Stimulated activated CD8-positive, alpha-beta memory T cell treated with anti-CD3 and anti-CD28 coated beads, Interleukin-12 subunit alpha, Interleukin-12 subunit beta, amount 100 ng/mL, for 4 hours (primary cell): ENCODE measurements at regions not wholly inside any gene's neighbourhood (a gene's known extent, or its start where the extent isn't known, plus 50 kb on each side); places are given as distances from the start of the nearest gene placed in this dataset.
"Not testable (repeated sequence)": the region's sequence is repeated elsewhere in the genome, so short reads cannot be mapped to it uniquely, and the experiment has no call there.

ENCODE experiments used
- DNase-seq: peaks from one replicate; pipeline ENCODE4 v3.0.0-alpha.2; 2020; ENCODE audit warnings: low read depth

- no peak for DNase-seq
Observed at GRCh38 chr4:138798404-138798803, 217.2 kb upstream of the NOCT start.

GRCh38 chr4:138797646-138798045 is 217.9 kb upstream of the NOCT start:
- no peak for DNase-seq

DNA sequence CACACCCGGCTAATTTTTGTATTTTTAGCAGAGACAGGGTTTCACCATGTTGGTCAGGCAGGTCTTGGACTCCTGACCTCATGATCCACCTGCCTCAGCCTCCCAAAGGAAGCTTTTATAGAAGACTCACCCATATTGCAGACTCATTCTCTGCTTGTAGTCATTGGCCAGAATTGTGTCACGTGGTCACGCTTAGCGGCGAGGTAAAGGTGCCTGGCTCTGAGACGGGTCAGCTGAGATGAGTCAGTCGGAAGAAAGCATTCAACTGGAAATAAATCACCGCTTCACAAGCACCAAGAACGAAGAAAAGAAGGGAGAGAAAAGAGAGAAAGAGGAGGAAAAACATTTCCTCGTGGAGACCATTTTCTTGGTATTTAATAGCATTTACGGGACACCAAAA is 218.8 kb upstream of the NOCT start:
- DNase-seq: no peak

GRCh38 chr4:138790706-138791340 is 224.8 kb upstream of the NOCT start:
- DNase-seq: no peak

- no peak for DNase-seq
Observed at GRCh38 chr4:138789796-138790195, 225.8 kb upstream of the NOCT start.

GRCh38 chr4:138788857-138789256 is 226.7 kb upstream of the NOCT start:
- no peak for DNase-seq

DNA sequence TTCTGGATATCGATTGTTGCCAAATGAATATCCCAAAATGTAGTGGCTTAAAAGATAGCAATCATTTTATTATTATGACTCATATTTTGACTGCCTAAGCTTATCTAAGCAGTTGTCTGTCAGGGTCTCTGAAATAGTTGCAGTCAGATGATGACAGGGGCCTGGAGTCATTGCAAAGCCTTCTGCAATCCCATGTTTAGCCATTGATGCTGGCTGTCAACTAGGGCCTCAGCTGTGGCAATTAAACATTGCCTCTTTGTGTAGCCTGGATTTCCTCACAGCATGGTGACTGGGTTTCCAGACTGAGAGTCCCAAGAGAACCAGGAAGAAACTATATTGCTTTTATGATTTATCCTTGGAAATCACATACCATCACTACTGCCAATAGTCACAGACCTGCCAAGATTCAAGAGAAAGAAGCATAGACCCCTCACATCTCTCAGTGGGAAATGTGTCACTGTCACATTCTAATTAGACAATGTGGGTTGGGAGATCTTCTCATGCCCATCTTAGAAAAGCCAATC is 227.3 kb upstream of the NOCT start:
- DNase-seq: no peak

- not testable (repeated sequence) for DNase-seq
Observed at GRCh38 chr4:138779761-138780160, 235.8 kb upstream of the NOCT start.

- DNase-seq: no peak
Observed at GRCh38 chr4:138775890-138776289, 239.7 kb upstream of the NOCT start.

DNA sequence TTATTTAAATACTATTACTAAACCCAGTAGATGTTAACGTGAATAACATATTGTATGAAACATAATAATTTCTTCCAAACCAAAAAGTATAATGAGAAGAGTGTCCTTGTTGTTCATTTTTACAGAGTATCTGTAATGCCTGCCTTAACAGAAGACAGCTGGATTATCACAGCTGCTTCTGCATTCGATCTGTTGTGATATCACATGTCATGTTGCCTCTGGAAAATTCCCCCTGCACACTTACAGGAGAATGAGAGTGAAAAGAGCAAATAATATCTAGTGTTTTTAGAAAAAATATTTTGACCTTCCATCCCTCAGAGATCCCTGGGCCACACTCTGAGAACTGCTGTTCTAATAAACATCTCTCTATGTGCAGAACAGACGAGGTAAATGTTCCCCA is 240.1 kb upstream of the NOCT start:
- no peak for DNase-seq

DNA sequence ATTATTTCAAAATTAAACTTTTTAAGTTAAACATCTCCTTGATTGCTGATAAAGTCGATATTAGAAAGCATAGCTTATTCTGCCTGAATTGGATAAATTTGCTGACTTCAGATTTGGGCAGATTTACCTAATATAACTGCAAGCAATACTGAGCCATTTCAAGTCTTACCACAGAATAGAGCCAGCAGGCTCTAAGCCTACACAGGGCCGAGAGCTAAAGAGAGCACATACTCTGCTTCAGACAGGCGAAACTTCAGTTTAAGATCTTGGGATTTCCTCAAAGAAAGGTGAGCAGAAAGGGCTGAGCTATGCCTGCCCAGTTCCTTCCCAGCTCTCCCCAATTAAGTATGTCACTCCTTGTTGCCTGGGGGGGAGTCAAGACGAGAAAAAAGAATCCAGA is 240.6 kb upstream of the NOCT start:
- DNase-seq: no peak

DNA sequence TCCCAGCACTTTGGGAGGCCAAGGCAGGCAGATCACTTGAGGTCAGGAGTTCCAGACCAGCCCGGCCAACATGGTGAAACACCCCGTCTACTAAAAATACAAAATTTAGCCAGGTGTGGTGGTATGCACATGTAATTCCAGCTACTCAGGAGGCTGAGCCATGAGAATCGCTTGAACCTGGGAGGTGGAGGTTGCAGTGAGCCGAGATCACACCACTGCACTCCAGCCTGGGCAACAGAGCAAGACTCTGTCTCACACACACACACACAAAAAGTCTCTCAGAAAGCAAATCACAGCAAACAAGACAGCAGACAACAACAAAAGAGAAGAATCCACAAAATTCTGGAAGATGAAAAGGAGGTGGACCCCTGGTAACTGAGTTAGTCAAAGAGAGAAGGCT is 241.5 kb upstream of the NOCT start:
- DNase-seq: not testable (repeated sequence)

- no peak for DNase-seq
Observed at GRCh38 chr4:138773321-138773720, 242.3 kb upstream of the NOCT start.

DNA sequence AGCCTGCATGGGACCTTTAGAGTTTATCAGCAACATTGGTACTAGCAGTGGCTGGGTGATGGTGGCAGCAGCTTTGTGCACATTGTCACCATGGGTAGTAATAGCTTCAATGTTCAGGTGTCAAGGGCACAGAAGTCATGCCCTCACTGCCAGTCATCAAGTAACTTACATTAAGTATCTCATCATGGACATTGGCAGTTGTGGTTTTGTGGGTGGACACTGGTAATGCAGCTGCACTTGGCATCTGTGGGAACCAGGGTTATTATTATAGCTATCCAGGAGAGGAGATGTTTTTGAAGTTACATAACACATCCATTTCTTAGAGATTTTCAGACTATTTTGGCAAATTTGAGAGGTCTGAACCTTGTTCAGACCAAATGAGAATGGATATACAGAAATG is 243.2 kb upstream of the NOCT start:
- no peak for DNase-seq

DNA sequence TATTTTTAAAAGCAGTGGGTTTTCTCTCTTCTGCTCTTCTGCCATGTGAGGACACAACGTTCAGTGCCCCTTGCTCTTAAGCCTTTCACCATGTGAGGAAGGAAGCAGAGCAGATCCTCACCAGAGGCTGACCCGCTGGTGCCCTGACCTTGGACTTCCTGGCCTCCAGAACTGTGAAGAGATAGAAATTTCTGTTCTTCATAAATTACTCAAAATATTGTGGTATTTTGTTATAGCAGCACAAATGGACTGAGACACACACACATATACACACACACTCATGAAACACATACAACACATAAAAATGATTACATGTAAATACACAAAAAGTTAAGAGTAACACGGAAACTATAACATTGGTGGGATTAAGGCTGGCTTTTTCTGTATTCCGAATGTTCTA is 244.8 kb upstream of the NOCT start:
- DNase-seq: no peak

DNA sequence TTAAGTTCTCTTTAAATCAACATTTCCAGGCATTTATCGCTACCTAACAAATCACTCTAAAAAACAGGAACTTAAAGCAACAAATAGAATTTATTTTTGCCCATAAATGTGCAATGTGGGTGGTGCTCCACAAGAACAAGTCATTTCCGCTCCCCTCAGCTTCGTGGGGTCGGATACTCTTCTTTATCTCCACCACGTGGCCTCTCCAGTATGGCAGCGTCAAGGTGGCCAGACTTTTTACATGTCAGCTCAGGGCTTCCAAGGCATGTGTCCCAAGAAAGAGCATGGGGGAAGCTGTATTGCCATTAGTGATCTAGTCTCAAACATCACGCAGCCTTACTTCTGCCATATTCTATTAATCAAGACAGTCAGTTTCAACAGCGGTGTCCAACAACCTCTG is 249.2 kb upstream of the NOCT start:
- no peak for DNase-seq

GRCh38 chr4:138765442-138765841 is 250.1 kb upstream of the NOCT start:
- no peak for DNase-seq

GRCh38 chr4:138761638-138762220 is 253.9 kb upstream of the NOCT start:
- DNase-seq: no peak

DNA sequence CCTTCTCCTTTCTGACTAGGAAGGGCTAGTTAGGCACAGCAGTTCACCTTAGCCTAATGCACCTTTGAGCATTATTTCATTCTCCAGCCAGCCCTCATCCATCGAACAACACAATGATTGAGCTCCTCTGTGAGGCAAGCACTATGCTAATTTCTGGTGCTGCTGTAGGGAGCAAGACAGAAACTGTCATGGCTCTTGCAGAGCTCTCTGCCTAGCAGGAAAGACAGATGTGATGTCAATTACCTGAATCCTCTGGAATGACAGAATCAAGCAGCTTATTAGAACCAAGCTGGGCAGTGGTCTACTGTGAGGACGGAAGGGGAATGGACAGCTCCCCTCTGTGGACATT is 256.1 kb upstream of the NOCT start:
- no peak for DNase-seq

DNA sequence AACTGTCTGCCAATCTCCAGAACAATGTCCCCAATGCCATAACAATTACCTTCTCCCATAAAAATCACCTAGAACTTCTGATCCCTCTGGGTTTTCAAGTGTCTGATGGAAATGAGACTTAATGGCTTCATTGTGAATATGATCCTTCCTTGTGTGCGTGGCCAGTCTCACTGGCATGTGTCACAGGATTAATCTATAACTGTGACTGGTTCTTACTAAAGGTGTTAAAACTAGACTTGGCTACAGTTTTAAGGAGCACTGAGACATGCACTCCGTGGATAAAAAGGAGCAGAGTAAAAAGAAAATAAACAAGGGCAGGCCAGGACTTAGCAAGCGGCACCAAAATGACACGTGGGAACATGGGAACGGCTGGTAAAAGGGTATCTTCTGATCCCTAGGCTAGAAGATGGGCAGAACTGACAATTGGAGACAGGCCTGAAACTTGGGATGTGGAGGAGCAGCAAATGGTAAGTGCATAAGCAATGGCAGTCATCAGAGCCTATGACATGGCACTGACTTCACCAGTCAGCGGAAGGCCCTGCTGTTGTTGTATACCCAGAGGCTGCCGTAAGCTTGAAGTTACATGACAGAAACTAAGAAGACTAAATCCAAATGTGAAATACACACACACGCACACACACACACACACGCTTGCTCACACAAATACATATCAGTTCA is 256.6 kb upstream of the NOCT start:
- DNase-seq: no peak

- no peak for DNase-seq
Observed at GRCh38 chr4:138758196-138758595, 257.4 kb upstream of the NOCT start.

- no peak for DNase-seq
Observed at GRCh38 chr4:138757432-138757831, 258.1 kb upstream of the NOCT start.

DNA sequence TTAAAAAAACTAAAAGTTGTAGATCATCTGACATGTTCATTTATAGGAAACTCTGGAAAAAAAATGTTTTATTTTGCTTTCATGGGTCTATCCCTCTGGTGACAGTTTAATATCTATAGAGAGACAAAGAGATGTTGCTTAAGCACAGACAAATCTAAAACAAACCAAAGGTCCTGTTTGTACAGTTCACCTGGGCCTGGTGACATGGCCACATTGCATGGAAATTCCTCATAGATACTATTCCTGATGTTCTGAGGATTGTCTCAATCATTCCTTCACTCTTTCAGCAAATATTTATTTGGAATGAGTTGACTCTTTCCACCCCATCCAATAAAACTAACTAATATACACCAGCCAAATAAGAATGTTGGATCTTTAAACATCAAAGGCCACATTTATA is 259.1 kb upstream of the NOCT start:
- no peak for DNase-seq

- DNase-seq: no peak
Observed at GRCh38 chr4:138751309-138751708, 264.3 kb upstream of the NOCT start.
